ENCODE measurements at regions not wholly inside any gene's neighbourhood (a gene's known extent, or its start where the extent isn't known, plus 50 kb on each side); places are given as distances from the start of the nearest gene placed in this dataset.

DNA sequence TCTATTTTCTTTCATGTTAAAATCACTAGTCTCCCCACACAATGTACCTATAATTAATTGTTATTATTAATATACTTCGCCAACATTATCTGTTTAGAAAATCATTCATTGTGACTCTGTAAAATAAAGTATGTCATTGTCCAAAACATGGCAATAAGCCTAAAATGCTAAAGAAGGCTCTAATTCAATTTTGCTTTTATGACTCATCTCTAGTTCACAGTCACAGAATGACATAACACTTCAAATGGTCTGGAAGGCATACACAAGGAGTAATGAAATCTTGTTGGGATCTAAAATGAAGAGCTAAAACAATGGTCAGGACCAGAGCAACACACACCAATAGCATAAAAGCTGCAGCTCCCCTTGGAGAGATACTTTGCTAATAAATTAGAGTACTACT lies 505.8 kb downstream of the GPAM start:
- no peak for TF ChIP-seq MTA2 (IDR thresholded peaks at IDR 0.05; ENCODE audit: low read depth)
- TF ChIP-seq, protein P1, sequence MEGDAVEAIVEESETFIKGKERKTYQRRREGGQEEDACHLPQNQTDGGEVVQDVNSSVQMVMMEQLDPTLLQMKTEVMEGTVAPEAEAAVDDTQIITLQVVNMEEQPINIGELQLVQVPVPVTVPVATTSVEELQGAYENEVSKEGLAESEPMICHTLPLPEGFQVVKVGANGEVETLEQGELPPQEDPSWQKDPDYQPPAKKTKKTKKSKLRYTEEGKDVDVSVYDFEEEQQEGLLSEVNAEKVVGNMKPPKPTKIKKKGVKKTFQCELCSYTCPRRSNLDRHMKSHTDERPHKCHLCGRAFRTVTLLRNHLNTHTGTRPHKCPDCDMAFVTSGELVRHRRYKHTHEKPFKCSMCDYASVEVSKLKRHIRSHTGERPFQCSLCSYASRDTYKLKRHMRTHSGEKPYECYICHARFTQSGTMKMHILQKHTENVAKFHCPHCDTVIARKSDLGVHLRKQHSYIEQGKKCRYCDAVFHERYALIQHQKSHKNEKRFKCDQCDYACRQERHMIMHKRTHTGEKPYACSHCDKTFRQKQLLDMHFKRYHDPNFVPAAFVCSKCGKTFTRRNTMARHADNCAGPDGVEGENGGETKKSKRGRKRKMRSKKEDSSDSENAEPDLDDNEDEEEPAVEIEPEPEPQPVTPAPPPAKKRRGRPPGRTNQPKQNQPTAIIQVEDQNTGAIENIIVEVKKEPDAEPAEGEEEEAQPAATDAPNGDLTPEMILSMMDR (IDR thresholded peaks at IDR 0.05 in 2 of 3, conservative IDR thresholded peaks at IDR 0.05 in 1 of 3; ENCODE audit: control insufficient read depth in 2 of 3, extremely low read depth in 1 of 3, insufficient read depth in 1 of 3, low read depth in 3 of 3, low read length in 3 of 3): no peak
- TF ChIP-seq, protein P2, sequence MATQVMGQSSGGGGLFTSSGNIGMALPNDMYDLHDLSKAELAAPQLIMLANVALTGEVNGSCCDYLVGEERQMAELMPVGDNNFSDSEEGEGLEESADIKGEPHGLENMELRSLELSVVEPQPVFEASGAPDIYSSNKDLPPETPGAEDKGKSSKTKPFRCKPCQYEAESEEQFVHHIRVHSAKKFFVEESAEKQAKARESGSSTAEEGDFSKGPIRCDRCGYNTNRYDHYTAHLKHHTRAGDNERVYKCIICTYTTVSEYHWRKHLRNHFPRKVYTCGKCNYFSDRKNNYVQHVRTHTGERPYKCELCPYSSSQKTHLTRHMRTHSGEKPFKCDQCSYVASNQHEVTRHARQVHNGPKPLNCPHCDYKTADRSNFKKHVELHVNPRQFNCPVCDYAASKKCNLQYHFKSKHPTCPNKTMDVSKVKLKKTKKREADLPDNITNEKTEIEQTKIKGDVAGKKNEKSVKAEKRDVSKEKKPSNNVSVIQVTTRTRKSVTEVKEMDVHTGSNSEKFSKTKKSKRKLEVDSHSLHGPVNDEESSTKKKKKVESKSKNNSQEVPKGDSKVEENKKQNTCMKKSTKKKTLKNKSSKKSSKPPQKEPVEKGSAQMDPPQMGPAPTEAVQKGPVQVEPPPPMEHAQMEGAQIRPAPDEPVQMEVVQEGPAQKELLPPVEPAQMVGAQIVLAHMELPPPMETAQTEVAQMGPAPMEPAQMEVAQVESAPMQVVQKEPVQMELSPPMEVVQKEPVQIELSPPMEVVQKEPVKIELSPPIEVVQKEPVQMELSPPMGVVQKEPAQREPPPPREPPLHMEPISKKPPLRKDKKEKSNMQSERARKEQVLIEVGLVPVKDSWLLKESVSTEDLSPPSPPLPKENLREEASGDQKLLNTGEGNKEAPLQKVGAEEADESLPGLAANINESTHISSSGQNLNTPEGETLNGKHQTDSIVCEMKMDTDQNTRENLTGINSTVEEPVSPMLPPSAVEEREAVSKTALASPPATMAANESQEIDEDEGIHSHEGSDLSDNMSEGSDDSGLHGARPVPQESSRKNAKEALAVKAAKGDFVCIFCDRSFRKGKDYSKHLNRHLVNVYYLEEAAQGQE (IDR thresholded peaks at IDR 0.05; ENCODE audit: low read depth, low read length): no peak
